ENCODE measurements at regions not wholly inside any gene's neighbourhood (a gene's known extent, or its start where the extent isn't known, plus 50 kb on each side); places are given as distances from the start of the nearest gene placed in this dataset.

- no peaks in the 10 kb centered on the region for H3K9me3 ChIP-seq (ENCODE audit: control insufficient read depth in 2 of 2, insufficient read depth in 1 of 2, low read depth in 1 of 2, low read length in 1 of 2)
- no peaks in the 10 kb centered on the region for H3K36me3 ChIP-seq (ENCODE audit: control insufficient read depth in 3 of 3, insufficient read depth in 2 of 3, low read depth in 1 of 3, low read length in 3 of 3)
- FAIRE-seq (no peak), DNase-seq (no peak)
- H3K4me1 ChIP-seq (ENCODE audit: control insufficient read depth in 3 of 3, insufficient read depth in 2 of 3, low read depth in 1 of 3, low read length in 2 of 3): no peaks in the 10 kb centered on the region
- no peaks in the 10 kb centered on the region for H3K27me3 ChIP-seq (ENCODE audit: control insufficient read depth in 3 of 3, insufficient read depth in 3 of 3, low read length in 3 of 3)
- no peak overlapping the region for H3K27ac ChIP-seq (ENCODE audit: low read depth in 1 of 3, low read length in 2 of 3)
- no peak overlapping the region for H3K4me3 ChIP-seq (ENCODE audit: low read depth in 1 of 3, low read length in 3 of 3)
- WGBS, 3 donors: 56 to 72% (median 68%) methylated on average over 2 of the region's 2 CpGs
Observed at GRCh38 chr17:70492368-70492767, 323.0 kb downstream of the KCNJ2 start.

GRCh38 chr17:70493277-70493874, 324.0 kb downstream of the KCNJ2 start:
- FAIRE-seq: no peak
- no peaks in the 10 kb centered on the region for H3K9me3 ChIP-seq (ENCODE audit: control insufficient read depth in 2 of 2, insufficient read depth in 1 of 2, low read depth in 1 of 2, low read length in 1 of 2)
- no peaks in the 10 kb centered on the region for H3K27me3 ChIP-seq (ENCODE audit: control insufficient read depth in 3 of 3, insufficient read depth in 3 of 3, low read length in 3 of 3)
- H3K4me1 ChIP-seq (ENCODE audit: control insufficient read depth in 3 of 3, insufficient read depth in 2 of 3, low read depth in 1 of 3, low read length in 2 of 3): no peaks in the 10 kb centered on the region
- no peak overlapping the region for H3K27ac ChIP-seq (ENCODE audit: low read depth in 1 of 3, low read length in 2 of 3)
- 63 to 78% (median 76%) methylated on average over 3 of the region's 3 CpGs for WGBS, 3 donors
- H3K4me3 ChIP-seq (ENCODE audit: low read depth in 1 of 3, low read length in 3 of 3): no peak overlapping the region
- no peak for DNase-seq
- no peaks in the 10 kb centered on the region for H3K36me3 ChIP-seq (ENCODE audit: control insufficient read depth in 3 of 3, insufficient read depth in 2 of 3, low read depth in 1 of 3, low read length in 3 of 3)

DNA sequence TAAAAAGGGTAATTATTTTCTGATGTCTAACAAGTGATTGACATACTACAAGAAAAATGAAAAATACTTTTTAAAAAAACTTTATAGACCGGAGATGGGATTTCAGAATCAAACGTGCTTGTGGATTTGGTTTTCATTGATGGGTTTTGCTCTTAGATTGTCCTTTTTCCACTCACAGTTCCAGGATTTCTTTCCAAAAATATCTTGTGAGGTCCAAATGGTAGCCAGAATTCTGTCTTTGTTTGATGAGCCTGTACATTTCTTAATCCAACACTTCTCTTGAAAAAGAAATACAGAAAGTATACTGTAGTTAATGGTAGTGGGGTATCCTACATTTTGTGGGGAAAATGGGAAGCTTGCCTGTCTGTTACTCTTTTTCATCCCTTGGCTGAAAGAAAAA, 329.3 kb downstream of the KCNJ2 start:
- 78 to 90% (median 79%) methylated on average over 2 of the region's 2 CpGs for WGBS, 3 donors
- no peak overlapping the region for H3K4me3 ChIP-seq (ENCODE audit: low read depth in 1 of 3, low read length in 3 of 3)
- no peaks in the 10 kb centered on the region for H3K9me3 ChIP-seq (ENCODE audit: control insufficient read depth in 2 of 2, insufficient read depth in 1 of 2, low read depth in 1 of 2, low read length in 1 of 2)
- no peaks in the 10 kb centered on the region for H3K36me3 ChIP-seq (ENCODE audit: control insufficient read depth in 3 of 3, insufficient read depth in 2 of 3, low read depth in 1 of 3, low read length in 3 of 3)
- no peaks in the 10 kb centered on the region for H3K27me3 ChIP-seq (ENCODE audit: control insufficient read depth in 3 of 3, insufficient read depth in 3 of 3, low read length in 3 of 3)
- FAIRE-seq: no peak
- no peak for DNase-seq
- H3K27ac ChIP-seq (ENCODE audit: low read depth in 1 of 3, low read length in 2 of 3): no peak overlapping the region
- no peaks in the 10 kb centered on the region for H3K4me1 ChIP-seq (ENCODE audit: control insufficient read depth in 3 of 3, insufficient read depth in 2 of 3, low read depth in 1 of 3, low read length in 2 of 3)

DNA sequence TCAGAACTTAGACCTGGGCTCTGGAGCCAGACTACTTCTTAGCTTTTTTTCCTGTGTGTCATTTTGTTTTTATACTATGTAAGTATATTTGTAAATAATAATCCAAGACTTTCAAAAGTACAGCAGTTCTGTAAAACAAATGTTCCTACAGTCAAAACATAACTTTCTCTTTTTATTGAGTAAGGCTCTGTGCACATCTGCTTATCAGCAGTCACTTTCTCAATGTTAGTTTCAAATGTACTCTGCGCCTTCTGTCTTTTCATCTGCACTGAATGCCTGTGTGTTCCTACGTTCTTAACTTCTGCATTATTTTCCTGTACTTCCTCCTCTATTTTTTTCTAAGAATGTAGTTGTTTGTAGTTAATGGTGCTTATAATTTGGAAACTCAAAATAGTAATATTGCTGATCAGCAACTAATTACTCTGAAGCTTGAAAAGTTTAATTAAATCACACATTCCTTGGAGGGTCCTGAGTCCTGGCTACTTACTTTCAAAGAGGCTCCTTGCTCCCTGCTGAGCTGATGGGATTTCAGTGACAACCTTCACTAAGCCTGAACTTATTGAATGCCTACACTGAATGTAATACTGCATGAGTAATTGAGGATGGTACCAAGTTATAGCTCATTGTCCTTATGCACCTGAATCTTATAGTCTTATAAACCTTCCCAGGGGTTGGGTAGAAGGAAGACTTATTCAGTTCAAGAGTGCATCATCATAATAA, 329.9 kb downstream of the KCNJ2 start:
- DNase-seq: no peak
- Histone ChIP-seq H3K27ac (ENCODE audit: low read depth in 1 of 3, low read length in 2 of 3) (no peak overlapping the region), H3K4me3 (ENCODE audit: low read depth in 1 of 3, low read length in 3 of 3) (no peak overlapping the region), H3K4me1 (ENCODE audit: control insufficient read depth in 3 of 3, insufficient read depth in 2 of 3, low read depth in 1 of 3, low read length in 2 of 3) (no peaks in the 10 kb centered on the region), H3K36me3 (ENCODE audit: control insufficient read depth in 3 of 3, insufficient read depth in 2 of 3, low read depth in 1 of 3, low read length in 3 of 3) (no peaks in the 10 kb centered on the region), H3K9me3 (ENCODE audit: control insufficient read depth in 2 of 2, insufficient read depth in 1 of 2, low read depth in 1 of 2, low read length in 1 of 2) (no peaks in the 10 kb centered on the region), H3K27me3 (ENCODE audit: control insufficient read depth in 3 of 3, insufficient read depth in 3 of 3, low read length in 3 of 3) (no peaks in the 10 kb centered on the region)
- WGBS, 3 donors: 26 to 44% (median 31%) methylated on average over 2 of the region's 2 CpGs
- FAIRE-seq: no peak

DNA sequence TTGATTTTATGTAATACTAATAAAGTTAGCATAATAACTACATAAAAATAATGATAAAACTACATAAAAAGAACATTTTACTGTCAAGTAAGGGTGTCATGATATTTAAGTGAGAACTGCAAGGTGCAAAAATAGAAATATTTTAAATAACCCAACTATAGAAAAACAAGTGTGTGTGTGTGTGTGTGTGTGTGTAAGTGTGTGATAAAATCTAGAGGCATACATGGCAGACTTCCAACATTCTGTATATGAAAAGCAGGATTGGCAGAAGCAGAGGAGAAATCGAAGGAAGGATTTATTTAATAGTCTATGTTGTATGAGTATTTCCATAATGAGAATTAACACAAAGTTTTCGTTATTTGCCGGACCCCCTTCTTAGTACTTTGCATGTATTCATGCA, 334.1 kb downstream of the KCNJ2 start:
- WGBS, 3 donors: 61 to 82% (median 80%) methylated on average over 3 of the region's 3 CpGs
- DNase-seq (no peak), FAIRE-seq (no peak)
- no peak overlapping the region for H3K4me3 ChIP-seq (ENCODE audit: low read depth in 1 of 3, low read length in 3 of 3)
- no peaks in the 10 kb centered on the region for H3K27me3 ChIP-seq (ENCODE audit: control insufficient read depth in 3 of 3, insufficient read depth in 3 of 3, low read length in 3 of 3)
- H3K4me1 ChIP-seq (ENCODE audit: control insufficient read depth in 3 of 3, insufficient read depth in 2 of 3, low read depth in 1 of 3, low read length in 2 of 3): no peaks in the 10 kb centered on the region
- no peaks in the 10 kb centered on the region for H3K9me3 ChIP-seq (ENCODE audit: control insufficient read depth in 2 of 2, insufficient read depth in 1 of 2, low read depth in 1 of 2, low read length in 1 of 2)
- H3K36me3 ChIP-seq (ENCODE audit: control insufficient read depth in 3 of 3, insufficient read depth in 2 of 3, low read depth in 1 of 3, low read length in 3 of 3): no peaks in the 10 kb centered on the region
- H3K27ac ChIP-seq (ENCODE audit: low read depth in 1 of 3, low read length in 2 of 3): no peak overlapping the region

DNA sequence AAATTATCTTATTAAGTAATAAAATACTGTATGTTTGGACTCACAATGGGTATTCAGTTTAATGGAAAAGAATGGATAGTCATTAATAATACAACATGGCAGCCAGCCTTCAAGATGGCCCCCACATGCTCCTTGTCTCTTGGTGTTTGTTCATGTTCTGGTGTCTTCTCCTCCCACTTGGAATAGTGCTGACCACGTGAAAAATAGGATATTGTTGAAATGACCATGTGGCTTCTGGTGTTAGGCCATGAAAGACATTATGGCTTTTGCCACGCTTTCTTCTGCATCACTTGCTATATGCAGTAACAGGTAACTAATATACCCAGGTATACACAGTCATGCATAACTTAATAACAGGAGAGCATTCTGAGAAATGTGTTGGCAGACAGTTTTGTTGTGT, 341.0 kb downstream of the KCNJ2 start:
- Histone ChIP-seq H3K36me3 (ENCODE audit: control insufficient read depth in 3 of 3, insufficient read depth in 2 of 3, low read depth in 1 of 3, low read length in 3 of 3) (no peaks in the 10 kb centered on the region), H3K27me3 (ENCODE audit: control insufficient read depth in 3 of 3, insufficient read depth in 3 of 3, low read length in 3 of 3) (no peaks in the 10 kb centered on the region), H3K4me3 (ENCODE audit: low read depth in 1 of 3, low read length in 3 of 3) (no peak overlapping the region), H3K9me3 (ENCODE audit: control insufficient read depth in 2 of 2, insufficient read depth in 1 of 2, low read depth in 1 of 2, low read length in 1 of 2) (no peaks in the 10 kb centered on the region), H3K4me1 (ENCODE audit: control insufficient read depth in 3 of 3, insufficient read depth in 2 of 3, low read depth in 1 of 3, low read length in 2 of 3) (no peaks in the 10 kb centered on the region), H3K27ac (ENCODE audit: low read depth in 1 of 3, low read length in 2 of 3) (no peak overlapping the region)
- DNase-seq (no peak), FAIRE-seq (no peak)
- 72 to 84% (median 79%) methylated on average over 2 of the region's 2 CpGs for WGBS, 3 donors

- DNase-seq (no peak), FAIRE-seq (no peak)
- no peaks in the 10 kb centered on the region for H3K9me3 ChIP-seq (ENCODE audit: control insufficient read depth in 2 of 2, insufficient read depth in 1 of 2, low read depth in 1 of 2, low read length in 1 of 2)
- H3K27ac ChIP-seq (ENCODE audit: low read depth in 1 of 3, low read length in 2 of 3): no peak overlapping the region
- H3K27me3 ChIP-seq (ENCODE audit: control insufficient read depth in 3 of 3, insufficient read depth in 3 of 3, low read length in 3 of 3): no peaks in the 10 kb centered on the region
- no peak overlapping the region for H3K4me3 ChIP-seq (ENCODE audit: low read depth in 1 of 3, low read length in 3 of 3)
- no peaks in the 10 kb centered on the region for H3K4me1 ChIP-seq (ENCODE audit: control insufficient read depth in 3 of 3, insufficient read depth in 2 of 3, low read depth in 1 of 3, low read length in 2 of 3)
- no peaks in the 10 kb centered on the region for H3K36me3 ChIP-seq (ENCODE audit: control insufficient read depth in 3 of 3, insufficient read depth in 2 of 3, low read depth in 1 of 3, low read length in 3 of 3)
Observed at GRCh38 chr17:70517816-70518215, 348.5 kb downstream of the KCNJ2 start.

DNA sequence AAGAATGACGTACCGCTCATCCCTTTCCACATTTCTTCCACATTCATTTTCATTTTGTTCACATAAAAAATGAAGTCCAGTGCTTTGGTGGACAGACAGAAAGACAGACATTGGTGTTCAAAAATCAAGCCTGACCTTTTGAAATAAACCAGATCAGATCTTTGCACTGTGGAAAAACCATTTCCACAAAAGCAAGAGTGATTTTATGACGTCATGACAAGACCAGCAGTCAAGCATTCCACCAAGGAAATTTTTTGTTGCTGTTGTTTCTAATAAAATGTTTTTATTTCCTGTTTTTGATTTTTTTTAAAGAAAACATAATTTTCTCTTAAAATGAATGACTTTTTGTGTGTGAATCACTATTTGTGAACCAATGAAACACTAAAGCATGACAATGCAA, 350.0 kb downstream of the KCNJ2 start:
- no peaks in the 10 kb centered on the region for H3K27me3 ChIP-seq (ENCODE audit: control insufficient read depth in 3 of 3, insufficient read depth in 3 of 3, low read length in 3 of 3)
- FAIRE-seq (no peak), DNase-seq (no peak)
- no peak overlapping the region for H3K27ac ChIP-seq (ENCODE audit: low read depth in 1 of 3, low read length in 2 of 3)
- H3K36me3 ChIP-seq (ENCODE audit: control insufficient read depth in 3 of 3, insufficient read depth in 2 of 3, low read depth in 1 of 3, low read length in 3 of 3): no peaks in the 10 kb centered on the region
- no peak overlapping the region for H3K4me3 ChIP-seq (ENCODE audit: low read depth in 1 of 3, low read length in 3 of 3)
- 89 to 95% (median 93%) methylated on average over 3 of the region's 3 CpGs for WGBS, 3 donors
- no peaks in the 10 kb centered on the region for H3K9me3 ChIP-seq (ENCODE audit: control insufficient read depth in 2 of 2, insufficient read depth in 1 of 2, low read depth in 1 of 2, low read length in 1 of 2)
- no peaks in the 10 kb centered on the region for H3K4me1 ChIP-seq (ENCODE audit: control insufficient read depth in 3 of 3, insufficient read depth in 2 of 3, low read depth in 1 of 3, low read length in 2 of 3)

- no peaks in the 10 kb centered on the region for H3K4me1 ChIP-seq (ENCODE audit: control insufficient read depth in 3 of 3, insufficient read depth in 2 of 3, low read depth in 1 of 3, low read length in 2 of 3)
- H3K36me3 ChIP-seq (ENCODE audit: control insufficient read depth in 3 of 3, insufficient read depth in 2 of 3, low read depth in 1 of 3, low read length in 3 of 3): no peaks in the 10 kb centered on the region
- no peak overlapping the region for H3K4me3 ChIP-seq (ENCODE audit: low read depth in 1 of 3, low read length in 3 of 3)
- H3K27me3 ChIP-seq (ENCODE audit: control insufficient read depth in 3 of 3, insufficient read depth in 3 of 3, low read length in 3 of 3): no peaks in the 10 kb centered on the region
- WGBS, 3 donors: 25 to 66% (median 40%) methylated on average over 5 of the region's 5 CpGs
- no peak overlapping the region for H3K27ac ChIP-seq (ENCODE audit: low read depth in 1 of 3, low read length in 2 of 3)
- FAIRE-seq (no peak), DNase-seq (no peak)
- H3K9me3 ChIP-seq (ENCODE audit: control insufficient read depth in 2 of 2, insufficient read depth in 1 of 2, low read depth in 1 of 2, low read length in 1 of 2): no peaks in the 10 kb centered on the region
Observed at GRCh38 chr17:70520447-70520846, 351.1 kb downstream of the KCNJ2 start.
